Mucosa of rectum (tissue), 2 donors: ENCODE measurements at regions not wholly inside any gene's neighbourhood (a gene's known extent, or its start where the extent isn't known, plus 50 kb on each side); places are given as distances from the start of the nearest gene placed in this dataset.

Experiments
- H3K27ac ChIP-seq, 2 donors: one replicate each; pipeline ENCODE4 v1.7.0; 2013; ENCODE audit warnings: inconsistent platforms in 2 of 2, low read depth in 2 of 2, low read length in 2 of 2
- H3K27me3 ChIP-seq, 2 donors: one replicate each; pipeline ENCODE4 v1.7.0; 2013; ENCODE audit warnings: low read length in 2 of 2; ENCODE audit not compliant: control insufficient read depth in 2 of 2, insufficient read depth in 2 of 2
- H3K36me3 ChIP-seq, 2 donors: one replicate each; pipeline ENCODE4 v1.7.0; 2013; ENCODE audit warnings: low read length in 2 of 2; ENCODE audit not compliant: control insufficient read depth in 2 of 2, insufficient read depth in 2 of 2
- H3K4me1 ChIP-seq, 2 donors: one replicate each; pipeline ENCODE4 v1.7.0; 2013; ENCODE audit warnings: low read length in 2 of 2, mild to moderate bottlenecking in 1 of 2; ENCODE audit not compliant: control insufficient read depth in 2 of 2, insufficient read depth in 2 of 2
- H3K4me3 ChIP-seq, 2 donors: one replicate each; pipeline ENCODE4 v1.7.0; 2013; ENCODE audit warnings: low read length in 2 of 2
- H3K9ac ChIP-seq, 2 donors: one replicate each; pipeline ENCODE4 v1.7.0; 2013; ENCODE audit warnings: low read length in 2 of 2, low read depth in 1 of 2, mild to moderate bottlenecking in 1 of 2
- H3K9me3 ChIP-seq, 2 donors: one replicate each; pipeline ENCODE4 v1.7.0; 2013; ENCODE audit warnings: low read length in 2 of 2; ENCODE audit not compliant: control insufficient read depth in 2 of 2
- donor health status: healthy.
- donor health status: Normal muscosa, but diverticular disease.

- H3K4me3 ChIP-seq: no peak overlapping the region
- no peak overlapping the region for H3K27ac ChIP-seq
- H3K4me1 ChIP-seq: no peaks in the 10 kb centered on the region
- H3K9ac ChIP-seq: no peak overlapping the region
- no peaks in the 10 kb centered on the region for H3K36me3 ChIP-seq
- H3K9me3 ChIP-seq: no peaks in the 10 kb centered on the region
- H3K27me3 ChIP-seq: no peaks in the 10 kb centered on the region
Measured at GRCh38 chr12:24396224-24396623, 446.8 kb upstream of the SOX5 start.

- Histone ChIP-seq H3K4me3 (no peak overlapping the region), H3K9me3 (no peaks in the 10 kb centered on the region), H3K27ac (no peak overlapping the region), H3K36me3 (no peaks in the 10 kb centered on the region), H3K27me3 (no peaks in the 10 kb centered on the region), H3K9ac (no peak overlapping the region), H3K4me1 (no peaks in the 10 kb centered on the region)
Measured at GRCh38 chr12:24394246-24394645, 444.8 kb upstream of the SOX5 start.

GRCh38 chr12:24393071-24393470, 443.6 kb upstream of the SOX5 start:
- Histone ChIP-seq H3K4me3 (no peak overlapping the region), H3K4me1 (no peaks in the 10 kb centered on the region), H3K9ac (no peak overlapping the region), H3K36me3 (no peaks in the 10 kb centered on the region), H3K9me3 (no peaks in the 10 kb centered on the region), H3K27me3 (no peaks in the 10 kb centered on the region), H3K27ac (no peak overlapping the region)

- Histone ChIP-seq H3K9me3 (no peaks in the 10 kb centered on the region), H3K27me3 (no peaks in the 10 kb centered on the region), H3K9ac (no peak overlapping the region), H3K4me3 (no peak overlapping the region), H3K27ac (no peak overlapping the region), H3K4me1 (no peaks in the 10 kb centered on the region), H3K36me3 (no peaks in the 10 kb centered on the region)
Measured at GRCh38 chr12:24389394-24389793, 439.9 kb upstream of the SOX5 start.

GRCh38 chr12:24387381-24387780, 437.9 kb upstream of the SOX5 start:
- Histone ChIP-seq H3K9me3 (no peaks in the 10 kb centered on the region), H3K36me3 (no peaks in the 10 kb centered on the region), H3K4me1 (no peaks in the 10 kb centered on the region), H3K9ac (no peak overlapping the region), H3K27me3 (no peaks in the 10 kb centered on the region), H3K27ac (no peak overlapping the region), H3K4me3 (no peak overlapping the region)

GRCh38 chr12:24386836-24387235, 437.4 kb upstream of the SOX5 start:
- no peaks in the 10 kb centered on the region for H3K4me1 ChIP-seq

GRCh38 chr12:24381790-24382189, 432.3 kb upstream of the SOX5 start:
- H3K9me3 ChIP-seq: no peaks in the 10 kb centered on the region

More at GRCh38 chr12:24386836-24387235, 437.4 kb upstream of the SOX5 start:
- H3K4me3 ChIP-seq: no peak overlapping the region
- H3K9me3 ChIP-seq: no peaks in the 10 kb centered on the region
- no peaks in the 10 kb centered on the region for H3K27me3 ChIP-seq
- no peaks in the 10 kb centered on the region for H3K36me3 ChIP-seq
- no peak overlapping the region for H3K9ac ChIP-seq
- H3K27ac ChIP-seq: no peak overlapping the region

GRCh38 chr12:24379861-24380521, 430.5 kb upstream of the SOX5 start:
- no peak overlapping the region for H3K27ac ChIP-seq
- H3K36me3 ChIP-seq: no peaks in the 10 kb centered on the region

More at GRCh38 chr12:24381790-24382189, 432.3 kb upstream of the SOX5 start:
- Histone ChIP-seq H3K27ac (no peak overlapping the region), H3K9ac (no peak overlapping the region), H3K4me3 (no peak overlapping the region), H3K36me3 (no peaks in the 10 kb centered on the region), H3K27me3 (no peaks in the 10 kb centered on the region), H3K4me1 (no peaks in the 10 kb centered on the region)

GRCh38 chr12:24379433-24379832, 430.0 kb upstream of the SOX5 start:
- no peaks in the 10 kb centered on the region for H3K9me3 ChIP-seq
- H3K27ac ChIP-seq: no peak overlapping the region
- no peak overlapping the region for H3K4me3 ChIP-seq
- H3K4me1 ChIP-seq: no peaks in the 10 kb centered on the region
- no peaks in the 10 kb centered on the region for H3K27me3 ChIP-seq
- no peaks in the 10 kb centered on the region for H3K36me3 ChIP-seq
- no peak overlapping the region for H3K9ac ChIP-seq

More at GRCh38 chr12:24379861-24380521, 430.5 kb upstream of the SOX5 start:
- H3K9me3 ChIP-seq: no peaks in the 10 kb centered on the region
- no peak overlapping the region for H3K4me3 ChIP-seq
- no peak overlapping the region for H3K9ac ChIP-seq
- no peaks in the 10 kb centered on the region for H3K4me1 ChIP-seq
- H3K27me3 ChIP-seq: no peaks in the 10 kb centered on the region

GRCh38 chr12:24378548-24379407, 429.3 kb upstream of the SOX5 start:
- no peaks in the 10 kb centered on the region for H3K9me3 ChIP-seq
- H3K4me3 ChIP-seq: no peak overlapping the region
- no peaks in the 10 kb centered on the region for H3K4me1 ChIP-seq
- no peaks in the 10 kb centered on the region for H3K36me3 ChIP-seq
- H3K9ac ChIP-seq: no peak overlapping the region
- no peaks in the 10 kb centered on the region for H3K27me3 ChIP-seq
- H3K27ac ChIP-seq: no peak overlapping the region
